Transverse colon (tissue), 4 donors: ENCODE measurements at regions not wholly inside any gene's neighbourhood (a gene's known extent, or its start where the extent isn't known, plus 50 kb on each side); places are given as distances from the start of the nearest gene placed in this dataset.

ENCODE experiments used
- POLR2AphosphoS5 ChIP-seq, 3 donors: sonication (generic); formaldehyde crosslinking; IDR thresholded peaks; one replicate each; pipeline ENCODE4 v1.6.1; 2016; ENCODE audit warnings: antibody characterized with exemption in 3 of 3
- TF ChIP-seq, protein P1 (sequence below), 5 experiments: fragments of 200-600 bp in 3 of 5; fragments of 450-650 bp in 2 of 5; sonication (generic) in 3 of 5; IDR thresholded peaks; 1 replicate in 2 of 5; 2 replicates in 3 of 5; pipeline ENCODE4 v1.5.1; 2016 to 2017; ENCODE audit warnings: antibody characterized with exemption in 5 of 5, inconsistent platforms in 3 of 5, mild to moderate bottlenecking in 2 of 5, moderate library complexity in 1 of 5

DNA sequence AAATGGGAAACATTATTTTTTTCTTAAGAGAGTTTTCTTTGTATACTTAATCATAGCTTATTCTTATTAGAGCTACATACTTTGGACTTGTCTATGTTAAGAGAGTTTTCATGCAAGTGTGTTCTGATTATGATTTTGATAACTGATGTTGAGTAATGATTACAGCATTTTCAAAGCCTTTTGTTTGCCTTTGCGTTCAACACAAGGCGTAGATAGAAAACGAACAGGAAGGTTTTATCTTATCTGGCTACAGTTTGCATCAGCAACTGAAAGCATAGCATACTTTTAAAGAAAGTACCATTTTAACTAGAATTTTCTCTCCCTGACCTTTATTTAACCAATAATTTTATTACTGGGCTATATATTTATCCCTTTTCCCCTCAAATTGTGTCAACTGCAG is 51.6 kb upstream of the PDLIM5 start:
- TF ChIP-seq, protein P1, sequence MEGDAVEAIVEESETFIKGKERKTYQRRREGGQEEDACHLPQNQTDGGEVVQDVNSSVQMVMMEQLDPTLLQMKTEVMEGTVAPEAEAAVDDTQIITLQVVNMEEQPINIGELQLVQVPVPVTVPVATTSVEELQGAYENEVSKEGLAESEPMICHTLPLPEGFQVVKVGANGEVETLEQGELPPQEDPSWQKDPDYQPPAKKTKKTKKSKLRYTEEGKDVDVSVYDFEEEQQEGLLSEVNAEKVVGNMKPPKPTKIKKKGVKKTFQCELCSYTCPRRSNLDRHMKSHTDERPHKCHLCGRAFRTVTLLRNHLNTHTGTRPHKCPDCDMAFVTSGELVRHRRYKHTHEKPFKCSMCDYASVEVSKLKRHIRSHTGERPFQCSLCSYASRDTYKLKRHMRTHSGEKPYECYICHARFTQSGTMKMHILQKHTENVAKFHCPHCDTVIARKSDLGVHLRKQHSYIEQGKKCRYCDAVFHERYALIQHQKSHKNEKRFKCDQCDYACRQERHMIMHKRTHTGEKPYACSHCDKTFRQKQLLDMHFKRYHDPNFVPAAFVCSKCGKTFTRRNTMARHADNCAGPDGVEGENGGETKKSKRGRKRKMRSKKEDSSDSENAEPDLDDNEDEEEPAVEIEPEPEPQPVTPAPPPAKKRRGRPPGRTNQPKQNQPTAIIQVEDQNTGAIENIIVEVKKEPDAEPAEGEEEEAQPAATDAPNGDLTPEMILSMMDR (IDR thresholded peaks at IDR 0.05), result no peak
- no peak for TF ChIP-seq POLR2AphosphoS5 (IDR thresholded peaks at IDR 0.05)
